ENCODE measurements at regions not wholly inside any gene's neighbourhood (a gene's known extent, or its start where the extent isn't known, plus 50 kb on each side); places are given as distances from the start of the nearest gene placed in this dataset.

DNA sequence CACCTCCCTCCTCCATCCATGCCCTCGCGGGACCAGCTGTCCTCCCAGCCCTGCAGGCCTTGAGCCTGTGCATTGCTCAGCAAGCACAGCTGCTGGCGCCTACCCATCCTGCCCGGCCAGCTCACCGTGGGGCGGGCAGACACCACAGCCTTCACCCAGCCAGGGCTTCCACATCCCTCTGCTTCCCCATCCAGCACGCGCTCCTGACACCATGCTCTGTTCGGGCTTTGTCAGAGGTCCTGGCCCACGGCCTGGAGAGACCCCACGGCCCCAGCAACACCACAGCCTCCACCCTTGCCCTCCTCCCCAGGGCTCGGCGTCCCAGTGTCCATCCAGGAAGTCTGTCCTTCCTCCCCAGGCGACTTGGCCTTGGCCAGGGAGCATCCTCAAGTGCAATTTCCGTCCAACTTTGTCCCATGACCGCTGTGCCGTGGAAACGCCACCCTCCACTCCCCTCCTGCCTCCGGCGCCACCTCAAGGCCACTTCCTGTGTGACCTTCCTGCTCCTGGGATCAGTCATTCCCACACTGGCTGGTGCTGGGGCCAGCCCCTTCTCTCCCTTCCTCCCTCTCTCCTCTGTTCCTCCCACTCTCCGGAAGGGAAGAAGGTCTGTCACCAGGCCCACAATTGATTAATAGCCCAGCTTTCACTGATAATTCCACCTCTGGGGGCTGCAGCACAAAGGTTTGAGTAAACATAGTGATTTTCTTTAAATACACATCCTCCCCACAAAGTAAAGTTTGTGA lies 71.5 kb upstream of the SMNDC1 start:
- no peak for DNase-seq

DNA sequence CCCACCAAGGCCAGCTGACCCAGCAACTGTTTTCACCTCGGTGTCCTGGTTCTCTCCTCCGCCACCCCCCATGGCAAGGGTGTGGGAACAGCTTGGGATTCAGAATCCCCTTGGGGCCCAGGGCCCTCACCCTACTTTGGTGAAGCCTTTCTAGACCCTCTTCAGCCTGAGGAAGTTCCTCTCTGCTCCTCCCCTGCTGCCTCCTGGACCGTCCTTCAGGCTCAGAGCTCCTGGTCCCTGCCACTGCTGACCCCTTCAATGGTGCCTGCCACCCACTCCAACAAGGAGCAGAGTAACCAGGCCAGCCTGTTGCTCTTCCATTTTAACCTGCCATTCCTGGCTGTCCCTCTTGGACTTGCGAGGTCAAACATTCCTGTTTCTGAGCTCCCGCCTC lies 72.0 kb upstream of the SMNDC1 start:
- DNase-seq, result no peak

- DNase-seq, result no peak
Observed at GRCh38 chr10:110378006-110378405, 73.3 kb upstream of the SMNDC1 start.

DNA sequence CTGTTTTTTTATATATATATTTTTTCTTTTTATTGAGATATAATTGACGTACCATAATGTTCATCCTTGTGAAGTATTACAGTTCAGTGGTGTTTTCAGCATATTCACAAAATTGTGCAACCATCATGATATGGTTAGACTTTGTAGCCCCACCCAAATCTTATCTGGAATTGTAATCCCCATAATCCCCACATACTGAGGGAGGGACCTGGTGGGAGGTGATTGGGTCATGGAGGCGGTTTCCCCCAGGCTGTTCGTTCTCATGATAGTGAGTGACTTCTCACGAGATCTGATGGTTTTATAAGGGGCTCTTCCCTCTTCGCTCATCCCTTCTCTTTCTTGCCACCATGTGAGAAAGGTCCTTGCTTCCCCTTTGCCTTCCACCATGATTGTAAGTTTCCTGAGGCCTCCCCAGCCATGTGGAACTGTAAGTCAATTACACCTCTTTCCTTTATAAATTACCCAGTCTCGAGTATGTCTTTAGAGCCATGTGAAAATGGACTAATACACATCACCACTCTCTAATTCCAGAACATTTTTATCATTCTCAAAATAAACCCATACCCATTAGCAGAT lies 73.9 kb upstream of the SMNDC1 start:
- no peak for DNase-seq

- no peak for DNase-seq
Observed at GRCh38 chr10:110379831-110380230, 75.1 kb upstream of the SMNDC1 start.

GRCh38 chr10:110380293-110380692 lies 75.6 kb upstream of the SMNDC1 start:
- no peak for DNase-seq

GRCh38 chr10:110382695-110383094 lies 78.0 kb upstream of the SMNDC1 start:
- DNase-seq, result no peak

DNA sequence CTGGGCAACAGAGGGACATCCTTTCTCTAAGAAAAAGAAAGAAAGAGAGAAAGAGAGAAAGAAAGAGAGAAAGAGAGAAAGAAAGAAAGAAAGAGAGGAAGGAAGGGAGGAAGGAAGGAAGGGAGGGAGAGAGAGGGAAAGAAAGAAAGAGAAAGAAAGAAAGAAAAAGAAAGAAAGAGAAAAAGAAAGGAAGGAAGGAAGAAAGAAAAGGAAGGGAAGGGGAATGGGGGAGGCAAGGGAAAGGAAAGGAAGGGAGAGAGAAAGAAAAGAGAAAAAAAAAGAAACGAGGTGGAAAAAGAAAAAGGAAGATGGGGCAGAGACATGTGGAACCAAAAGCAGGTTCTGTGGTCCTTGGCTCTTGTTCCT lies 82.9 kb upstream of the SMNDC1 start:
- no peak for DNase-seq

GRCh38 chr10:110387983-110388686 lies 83.4 kb upstream of the SMNDC1 start:
- peak; percentile 36 for DNase-seq

DNA sequence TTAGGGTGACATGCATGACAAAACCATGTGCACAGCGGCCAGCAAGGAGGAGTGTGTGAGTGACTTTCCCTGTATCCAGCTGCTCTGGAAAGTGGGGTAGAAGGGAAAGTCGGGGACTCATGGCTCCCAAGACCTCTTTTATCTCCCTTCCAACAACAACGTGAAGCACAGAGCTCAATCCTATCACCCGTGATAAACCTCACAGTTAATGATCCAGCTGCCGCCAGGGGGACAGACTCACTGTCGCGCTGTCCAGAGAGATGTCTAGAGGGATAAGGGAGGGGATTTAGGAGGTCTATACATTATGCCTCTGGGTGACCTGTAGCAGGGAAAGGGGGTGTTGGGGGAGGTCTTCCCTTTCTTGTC lies 84.0 kb upstream of the SMNDC1 start:
- DNase-seq, result no peak

- DNase-seq, result no peak
Observed at GRCh38 chr10:110389255-110389654, 84.5 kb upstream of the SMNDC1 start.

GRCh38 chr10:110391541-110391940 lies 86.8 kb upstream of the SMNDC1 start:
- DNase-seq, result no peak

- DNase-seq, result no peak
Observed at GRCh38 chr10:110392121-110392520, 87.4 kb upstream of the SMNDC1 start.

DNA sequence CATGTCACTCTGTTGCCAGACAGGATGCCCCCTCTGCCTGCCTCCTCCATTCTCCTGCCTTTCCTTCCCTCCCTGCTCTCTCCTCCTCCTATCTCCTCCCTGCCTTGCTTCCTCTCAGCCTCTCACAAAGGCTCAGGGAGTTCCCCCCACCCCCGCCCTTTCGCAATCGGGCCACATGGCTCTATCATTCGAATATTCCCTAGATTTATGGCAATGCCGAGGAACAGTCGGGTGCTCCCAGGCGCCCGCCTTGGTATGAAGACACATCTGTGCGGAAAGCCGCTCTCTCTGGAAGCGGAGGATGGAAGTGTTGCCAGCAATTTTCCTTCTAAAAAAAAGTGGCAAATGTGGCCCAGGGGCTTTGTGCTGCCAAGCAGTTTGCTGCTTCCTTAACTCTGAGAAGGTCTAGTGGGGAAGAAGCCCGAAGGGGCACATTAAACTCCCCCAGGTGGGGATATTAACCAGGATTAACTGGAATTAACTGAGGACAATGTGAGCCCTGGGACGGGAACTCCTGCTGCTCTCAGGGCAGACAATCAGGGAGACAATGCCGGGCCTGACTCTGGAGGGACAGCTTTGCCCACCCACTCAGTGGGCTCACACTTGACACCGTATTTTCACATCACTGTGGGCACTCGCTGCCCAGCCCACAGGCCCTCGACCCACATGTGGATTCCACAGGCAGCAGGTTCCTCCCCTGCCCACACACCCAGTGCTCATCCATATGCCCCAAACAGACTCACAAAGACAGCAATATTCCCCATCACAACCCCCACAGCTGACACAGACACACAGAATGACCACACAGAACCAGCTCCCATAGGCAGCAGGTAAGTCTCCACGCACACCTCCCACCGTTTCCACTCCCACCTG lies 88.4 kb upstream of the SMNDC1 start:
- no peak for DNase-seq

GRCh38 chr10:110393866-110394265 lies 89.1 kb upstream of the SMNDC1 start:
- no peak for DNase-seq

- no peak for DNase-seq
Observed at GRCh38 chr10:110394296-110394695, 89.6 kb upstream of the SMNDC1 start.

GRCh38 chr10:110394898-110395297 lies 90.2 kb upstream of the SMNDC1 start:
- no peak for DNase-seq

DNA sequence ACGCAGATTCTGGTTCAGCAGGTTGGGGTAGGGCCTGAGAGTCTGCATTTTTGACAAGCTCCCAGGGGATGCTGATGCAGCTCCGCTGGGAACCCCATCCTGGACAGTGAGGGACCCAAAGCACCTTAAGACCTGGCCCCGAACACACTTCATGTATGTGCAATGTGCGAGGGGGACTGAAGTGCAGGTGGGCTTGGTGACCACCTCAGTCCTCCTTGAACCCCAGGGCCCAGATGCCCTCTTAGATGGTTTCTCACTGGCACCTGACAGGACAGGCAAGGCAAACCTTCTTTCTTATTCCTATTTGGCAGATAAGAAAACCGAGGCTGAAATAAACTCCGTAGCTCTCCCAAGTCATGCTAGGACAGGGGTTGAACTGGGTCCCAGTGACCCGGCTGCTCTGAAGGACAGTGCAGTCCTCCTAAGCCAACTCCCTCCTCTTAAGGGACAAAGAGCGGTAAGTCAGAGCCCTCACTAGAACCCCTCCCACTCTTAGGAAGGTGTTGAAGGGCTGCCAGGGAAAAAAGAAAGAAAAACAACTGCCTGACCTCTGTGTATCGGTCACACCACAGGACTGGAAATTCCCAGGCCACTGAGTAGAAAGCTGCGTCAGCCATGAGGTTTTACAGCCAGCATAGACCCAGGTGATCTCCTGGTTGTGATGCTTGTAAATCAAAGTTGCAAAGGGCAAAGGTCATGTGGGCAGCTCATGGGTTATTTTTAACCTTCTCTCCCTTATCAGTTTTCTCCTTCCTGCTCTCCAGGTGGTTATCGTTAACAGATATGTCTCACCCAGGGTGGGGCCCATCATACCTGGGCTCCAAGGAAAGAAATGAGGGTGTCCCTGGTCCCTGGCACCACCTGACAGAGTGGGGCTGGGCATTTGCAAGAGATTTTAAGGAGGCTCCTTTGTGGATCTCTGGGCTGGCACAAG lies 90.9 kb upstream of the SMNDC1 start:
- DNase-seq, result peak; percentile 79

DNA sequence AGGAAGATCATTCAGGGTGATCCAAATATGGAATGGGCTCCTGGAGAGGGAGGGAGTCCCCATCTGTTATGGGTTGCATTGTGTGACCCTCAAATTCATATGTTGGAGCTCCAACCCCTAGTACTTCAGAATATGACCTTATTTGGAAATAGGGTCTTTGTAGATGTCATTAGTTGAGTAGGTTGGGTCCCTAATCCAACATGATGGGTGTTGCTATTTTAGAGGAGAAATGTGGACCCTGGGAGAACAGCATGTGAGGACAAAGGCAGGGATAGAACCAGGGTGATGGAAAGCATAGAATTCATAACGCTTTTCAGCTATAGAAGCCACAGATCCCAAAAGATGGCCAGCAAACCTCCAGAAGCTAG lies 91.5 kb upstream of the SMNDC1 start:
- no peak for DNase-seq

GRCh38 chr10:110397856-110398255 lies 93.1 kb upstream of the SMNDC1 start:
- no peak for DNase-seq

DNA sequence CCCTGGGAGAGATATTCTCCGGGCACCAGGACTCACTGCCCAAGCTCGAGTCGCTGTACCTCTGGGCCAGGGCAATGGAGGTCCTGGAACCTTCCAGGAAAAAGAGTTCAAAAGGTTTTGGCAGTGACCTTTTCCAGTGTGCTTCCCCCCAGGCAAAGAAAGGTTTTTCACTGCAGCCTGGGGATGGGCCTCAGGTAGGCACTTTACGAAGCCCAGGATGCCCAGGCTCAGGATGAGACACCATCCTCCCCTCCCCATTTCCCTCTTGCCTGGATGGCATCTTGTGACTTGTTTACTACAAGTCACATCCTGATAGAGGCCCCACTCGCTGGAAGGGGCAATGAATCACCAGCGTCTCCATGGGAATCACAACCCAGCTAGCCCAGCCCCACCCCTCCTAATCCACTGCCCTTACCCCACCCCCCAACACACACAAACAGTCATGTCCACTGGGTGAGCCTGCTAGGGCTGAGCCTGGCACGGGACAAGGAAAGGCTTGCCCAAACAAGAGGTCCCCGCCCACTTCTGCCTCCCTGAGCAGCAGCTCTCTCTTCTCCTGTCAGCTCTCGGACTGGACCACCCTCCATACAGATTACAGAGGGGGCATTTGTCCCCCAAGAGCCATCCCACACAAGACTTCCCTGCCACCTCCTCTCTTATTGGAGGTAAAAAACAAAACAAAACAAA lies 93.8 kb upstream of the SMNDC1 start:
- DNase-seq, result no peak
